GM23248 (cell line): ENCODE measurements at regions not wholly inside any gene's neighbourhood (a gene's known extent, or its start where the extent isn't known, plus 50 kb on each side); places are given as distances from the start of the nearest gene placed in this dataset.

ENCODE experiments used
- DNase-seq: peaks from one replicate; pipeline ENCODE4 v3.0.0-alpha.2; 2015
- H2AFZ ChIP-seq: fragments of 200-600 bp; sonication (generic); 2 replicates; pipeline ENCODE4 v1.6.1; 2016; ENCODE audit warnings: antibody characterized with exemption
- H3F3A ChIP-seq: fragments of 200-600 bp; sonication (generic); 2 replicates; pipeline ENCODE4 v1.6.1; 2016; ENCODE audit warnings: mild to moderate bottlenecking, antibody characterized with exemption, mixed run types; ENCODE audit not compliant: insufficient read depth
- H3K27ac ChIP-seq: fragments of 200-600 bp; sonication (generic); 2 replicates; pipeline ENCODE4 v1.5.1; 2016; ENCODE audit warnings: mild to moderate bottlenecking
- H3K27me3 ChIP-seq: fragments of 200-600 bp; sonication (generic); replicated peaks from 2 replicates; pipeline ENCODE4 v1.6.1; 2016; ENCODE audit warnings: mild to moderate bottlenecking; ENCODE audit not compliant: insufficient read depth
- H3K36me3 ChIP-seq: fragments of 200-600 bp; sonication (generic); 2 replicates; pipeline ENCODE4 v1.6.1; 2016; ENCODE audit warnings: low read depth, mild to moderate bottlenecking
- H3K4me1 ChIP-seq: fragments of 200-600 bp; sonication (generic); 2 replicates; pipeline ENCODE4 v1.6.1; 2016; ENCODE audit warnings: mild to moderate bottlenecking; ENCODE audit not compliant: insufficient read depth
- H3K4me2 ChIP-seq: fragments of 200-600 bp; sonication (generic); one replicate; pipeline ENCODE4 v1.6.1; 2016; ENCODE audit warnings: mild to moderate bottlenecking; ENCODE audit not compliant: unreplicated experiment
- H3K4me3 ChIP-seq: fragments of 200-600 bp; sonication (generic); 2 replicates; pipeline ENCODE4 v1.5.1; 2016; ENCODE audit warnings: mild to moderate bottlenecking
- H3K79me2 ChIP-seq: fragments of 200-600 bp; sonication (generic); 2 replicates; pipeline ENCODE4 v1.6.1; 2016; ENCODE audit warnings: mild to moderate bottlenecking; ENCODE audit not compliant: insufficient read depth
- H3K9ac ChIP-seq: fragments of 200-600 bp; sonication (generic); 2 replicates; pipeline ENCODE4 v1.6.1; 2016; ENCODE audit warnings: mild to moderate bottlenecking
- H3K9me2 ChIP-seq: fragments of 200-600 bp; sonication (generic); 2 replicates; pipeline ENCODE4 v1.6.1; 2016; ENCODE audit warnings: mixed run types, mild to moderate bottlenecking, moderate library complexity; ENCODE audit not compliant: insufficient read depth
- H3K9me3 ChIP-seq: fragments of 200-600 bp; sonication (generic); one replicate; pipeline ENCODE4 v1.6.1; 2017; ENCODE audit warnings: low read depth
- H4K20me1 ChIP-seq: fragments of 200-600 bp; sonication (generic); 2 replicates; pipeline ENCODE4 v1.6.0; 2016; ENCODE audit not compliant: insufficient read depth
- EZH2 ChIP-seq: fragments of 200-600 bp; sonication (generic); IDR thresholded peaks from 2 replicates; pipeline ENCODE4 v1.6.1; 2018; ENCODE audit warnings: antibody characterized with exemption, mild to moderate bottlenecking; ENCODE audit not compliant: insufficient read depth, poor library complexity, severe bottlenecking
- EZH2phosphoT487 ChIP-seq: fragments of 200-600 bp; sonication (generic); IDR thresholded peaks from 2 replicates; pipeline ENCODE4 v1.6.1; 2018; ENCODE audit warnings: antibody characterized with exemption, moderate library complexity, mild to moderate bottlenecking, low read depth; ENCODE audit not compliant: insufficient read depth
- WGBS, 2 experiments: methylation state at CpG; one replicate each; pipeline ENCODE4 v1.1.6; 2015 to 2017; ENCODE audit warnings: low lambda C conversion rate in 2 of 2, low coverage in 1 of 2; ENCODE audit errors: missing lambda C conversion rate in 2 of 2; 5-methylcytosine and 5-hydroxymethylcytosine counted together
- in situ Hi-C: fragments of 300-500 bp; cut with MboI; formaldehyde crosslinking; loops from 2 replicates; pipeline ENCODE4 v1.15.0; 2020

DNA sequence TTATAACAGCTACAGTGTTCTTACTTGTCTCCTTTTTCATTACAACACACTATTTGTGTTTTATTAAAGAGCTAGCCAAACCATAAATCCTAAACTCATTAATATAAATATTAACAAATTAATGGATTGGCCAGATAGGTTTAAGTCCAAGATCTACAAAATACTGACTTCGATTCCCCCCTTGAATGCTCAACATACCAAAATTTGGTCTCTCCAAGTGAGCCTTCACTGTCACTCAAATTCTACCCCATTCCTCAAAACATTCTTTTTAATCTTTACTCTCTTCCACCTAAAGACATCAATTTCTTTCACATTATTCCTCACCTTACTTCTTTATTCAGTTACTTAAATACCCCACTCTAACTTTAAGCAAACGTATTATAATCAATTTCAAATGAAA, 281.5 kb downstream of the ICOS start:
- no peaks in the 10 kb centered on the region for H3K9me2 ChIP-seq
- H3K4me2 ChIP-seq, result no peak overlapping the region
- H3K4me3 ChIP-seq, result no peak overlapping the region
- H3K4me1 ChIP-seq, result no peaks in the 10 kb centered on the region
- H3K9ac ChIP-seq, result no peak overlapping the region
- H2AFZ ChIP-seq, result no peak overlapping the region
- H3K27me3 ChIP-seq, result no peaks in the 10 kb centered on the region
- TF ChIP-seq EZH2phosphoT487 (no peak), EZH2 (no peak)
- H3K79me2 ChIP-seq, result no peaks in the 10 kb centered on the region
- no peaks in the 10 kb centered on the region for H3K36me3 ChIP-seq
- H3K9me3 ChIP-seq, result no peaks in the 10 kb centered on the region
- no peak for DNase-seq
- H3F3A ChIP-seq, result no peaks in the 10 kb centered on the region
- in situ Hi-C loops, result no loop called here
- H4K20me1 ChIP-seq, result no peaks in the 10 kb centered on the region
- H3K27ac ChIP-seq, result no peak overlapping the region
- 36 to 43% methylated on average over 2 of the region's 2 CpGs for WGBS, 2 experiments

DNA sequence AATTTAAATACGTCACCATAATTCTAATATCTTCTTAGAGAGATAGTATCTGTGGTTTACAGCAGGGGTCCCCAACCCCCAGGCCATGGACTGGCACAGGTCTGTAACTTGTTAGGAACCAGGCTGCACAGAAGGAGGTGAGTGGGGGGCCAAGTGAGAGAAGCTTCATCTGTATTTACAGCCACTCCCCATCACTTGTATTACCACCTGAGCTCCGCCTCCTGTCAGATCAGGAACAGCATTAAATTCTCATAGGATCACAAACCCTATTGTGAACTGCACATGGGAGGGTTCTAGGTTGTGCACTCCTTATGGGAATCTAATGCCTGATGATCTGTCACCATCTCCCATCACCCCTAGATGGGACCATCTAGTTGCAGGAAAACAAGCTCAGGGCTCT, 282.6 kb downstream of the ICOS start:
- Histone ChIP-seq H2AFZ (no peak overlapping the region), H3K36me3 (no peaks in the 10 kb centered on the region), H3F3A (no peaks in the 10 kb centered on the region), H3K79me2 (no peaks in the 10 kb centered on the region), H3K27ac (no peak overlapping the region), H3K4me3 (no peak overlapping the region), H3K4me2 (no peak overlapping the region), H3K9ac (no peak overlapping the region), H4K20me1 (no peaks in the 10 kb centered on the region), H3K4me1 (no peaks in the 10 kb centered on the region), H3K9me2 (no peaks in the 10 kb centered on the region), H3K27me3 (no peaks in the 10 kb centered on the region), H3K9me3 (no peaks in the 10 kb centered on the region)
- TF ChIP-seq EZH2, result no peak
- no peak for DNase-seq
- 32 to 38% methylated on average over 2 of the region's 2 CpGs for WGBS, 2 experiments
- in situ Hi-C loops, result no loop called here

DNA sequence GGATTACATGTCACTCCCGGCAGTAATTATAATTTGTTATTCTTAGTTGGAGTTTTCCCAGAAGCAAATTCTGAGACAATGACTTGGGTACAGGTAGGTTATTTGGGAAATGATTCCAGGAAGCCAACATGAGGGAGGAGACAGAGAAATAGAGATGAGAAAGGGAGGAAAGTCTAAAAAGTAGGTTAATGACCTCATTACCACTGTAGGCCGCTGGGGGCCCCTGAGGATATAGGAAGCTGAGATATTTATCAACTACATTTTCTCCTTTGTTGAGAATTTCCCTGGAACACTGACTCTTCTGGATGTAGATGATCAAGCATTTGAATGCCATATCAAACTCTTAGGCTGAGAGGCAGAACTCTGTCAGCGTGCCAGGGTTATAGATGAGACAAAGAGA, 284.3 kb downstream of the ICOS start:
- Histone ChIP-seq H4K20me1 (no peaks in the 10 kb centered on the region), H3K4me3 (no peak overlapping the region), H3K9ac (no peak overlapping the region), H3K4me2 (no peak overlapping the region), H3K36me3 (no peaks in the 10 kb centered on the region), H3K9me3 (no peaks in the 10 kb centered on the region), H3K9me2 (no peaks in the 10 kb centered on the region), H3K79me2 (no peaks in the 10 kb centered on the region), H2AFZ (no peak overlapping the region), H3K4me1 (no peaks in the 10 kb centered on the region), H3F3A (no peaks in the 10 kb centered on the region), H3K27ac (no peak overlapping the region), H3K27me3 (no peaks in the 10 kb centered on the region)
- in situ Hi-C loops, result no loop called here
- no peak for DNase-seq
- TF ChIP-seq EZH2 (no peak), EZH2phosphoT487 (no peak)
- 34 to 35% methylated on average over 3 of the region's 3 CpGs for WGBS, 2 experiments

DNA sequence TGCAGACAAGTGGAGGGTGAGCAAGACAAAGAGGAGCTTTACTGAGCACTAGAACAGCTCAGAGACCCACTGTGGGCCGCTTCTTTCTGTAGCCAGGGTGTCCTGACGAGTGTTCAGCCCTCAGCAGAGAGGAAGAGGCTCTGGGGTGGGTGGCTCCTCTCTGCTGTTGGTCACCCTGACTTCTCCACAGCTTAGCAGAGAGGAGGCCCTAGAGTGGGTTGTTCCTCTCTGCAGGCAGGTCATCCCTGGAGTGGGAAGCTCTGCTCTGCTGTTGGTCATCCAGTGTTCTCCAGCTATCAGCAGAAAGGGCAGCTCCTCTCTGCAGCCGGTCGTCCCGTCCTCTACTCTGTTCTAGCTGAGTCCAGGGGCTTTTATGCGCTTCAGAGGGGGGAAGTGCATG, 286.5 kb downstream of the ICOS start:
- 34 to 60% methylated on average over 6 of the region's 6 CpGs for WGBS, 2 experiments
- Histone ChIP-seq H3K9me2 (no peaks in the 10 kb centered on the region), H3K27me3 (peaks cover 4% of the 10 kb centered on the region; the same call in 1 of the 2 replicates)

DNA sequence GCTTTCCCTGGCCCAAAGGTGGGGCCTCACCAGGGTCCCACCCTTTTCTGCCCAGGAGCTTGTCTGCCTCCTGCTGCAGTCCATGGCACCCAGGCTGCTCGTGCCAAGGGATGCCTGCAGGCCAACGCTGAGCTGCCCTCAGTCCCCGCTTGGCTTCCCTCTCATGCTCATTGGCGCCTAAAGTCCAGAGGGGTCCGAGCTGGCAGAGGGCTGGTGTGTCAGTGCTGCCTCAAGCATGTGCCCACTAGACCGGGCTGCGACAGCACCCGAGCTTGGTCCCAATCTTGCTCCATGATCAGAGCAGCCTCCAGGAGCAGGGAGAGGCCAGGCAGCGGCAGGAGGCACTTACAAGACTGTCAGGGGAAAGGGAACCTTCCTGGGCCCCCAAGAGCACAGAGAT, 287.0 kb downstream of the ICOS start:
- H3K9me2 ChIP-seq, result no peaks in the 10 kb centered on the region
- 42 to 47% methylated on average over 9 of the region's 9 CpGs for WGBS, 2 experiments
- H3K79me2 ChIP-seq, result no peaks in the 10 kb centered on the region
- no peaks in the 10 kb centered on the region for H4K20me1 ChIP-seq
- H3K27ac ChIP-seq, result no peak overlapping the region
- H3F3A ChIP-seq, result no peaks in the 10 kb centered on the region
- H3K4me2 ChIP-seq, result no peak overlapping the region
- H3K27me3 ChIP-seq, result peaks cover 5% of the 10 kb centered on the region; the same call in 1 of the 2 replicates
- TF ChIP-seq EZH2phosphoT487 (no peak), EZH2 (no peak)
- no peak overlapping the region for H3K9ac ChIP-seq
- no peak overlapping the region for H3K4me3 ChIP-seq
- no peaks in the 10 kb centered on the region for H3K36me3 ChIP-seq
- in situ Hi-C loops, result no loop called here
- H3K4me1 ChIP-seq, result no peaks in the 10 kb centered on the region
- DNase-seq, result no peak
- H2AFZ ChIP-seq, result no peak overlapping the region
- H3K9me3 ChIP-seq, result no peaks in the 10 kb centered on the region

More for the DNA sequence above, 286.5 kb downstream of the ICOS start:
- no peaks in the 10 kb centered on the region for H3F3A ChIP-seq
- no peak overlapping the region for H3K4me3 ChIP-seq
- H2AFZ ChIP-seq, result no peak overlapping the region
- no peaks in the 10 kb centered on the region for H3K4me1 ChIP-seq
- H4K20me1 ChIP-seq, result no peaks in the 10 kb centered on the region
- H3K4me2 ChIP-seq, result no peak overlapping the region
- DNase-seq, result no peak
- in situ Hi-C loops, result no loop called here
- H3K79me2 ChIP-seq, result no peaks in the 10 kb centered on the region
- no peak overlapping the region for H3K27ac ChIP-seq
- no peak overlapping the region for H3K9ac ChIP-seq
- no peaks in the 10 kb centered on the region for H3K36me3 ChIP-seq
- TF ChIP-seq EZH2phosphoT487, result no peak
- no peak for TF ChIP-seq EZH2
- no peaks in the 10 kb centered on the region for H3K9me3 ChIP-seq
